Body of pancreas (tissue), 4 donors: ENCODE measurements at regions not wholly inside any gene's neighbourhood (a gene's known extent, or its start where the extent isn't known, plus 50 kb on each side); places are given as distances from the start of the nearest gene placed in this dataset.

Experiments used
- ATAC-seq: fragments of 150-250 bp; one replicate; pipeline ENCODE4 v1.9.1; 2016
- DNase-seq, 4 donors: peaks; one replicate each; pipeline ENCODE4 v3.0.0-alpha.2; 2019
- H3K27ac ChIP-seq, 4 donors: fragments of 200-600 bp; sonication (generic); 1 replicate in 3 of 4; 2 replicates in 1 of 4; pipeline versions ENCODE4 v1.5.1 to v1.6.1; 2016 to 2019; ENCODE audit warnings: mild to moderate bottlenecking in 1 of 4, mixed read lengths in 1 of 4, moderate library complexity in 1 of 4
- H3K27me3 ChIP-seq, 2 donors: fragments of 200-600 bp; sonication (generic); one replicate each; pipeline ENCODE4 v1.6.0; 2016; ENCODE audit warnings: mild to moderate bottlenecking in 1 of 2
- H3K36me3 ChIP-seq, 2 donors: fragments of 200-600 bp; sonication (generic); replicated peaks in 1 of 2; 2 replicates each; pipeline ENCODE4 v1.5.1; 2016; ENCODE audit warnings: low read depth in 2 of 2; ENCODE audit not compliant: insufficient read depth in 1 of 2
- H3K4me1 ChIP-seq: fragments of 200-600 bp; sonication (generic); one replicate; pipeline ENCODE4 v1.6.0; 2016
- H3K4me3 ChIP-seq, 2 donors: fragments of 200-600 bp; sonication (generic); 1 replicate in 1 of 2; 2 replicates in 1 of 2; pipeline ENCODE4 v1.5.1; 2016 to 2019
- H3K9me3 ChIP-seq, 3 donors: fragments of 200-600 bp; sonication (generic); 1 replicate in 2 of 3; 2 replicates in 1 of 3; pipeline ENCODE4 v1.5.1; 2016
- POLR2A ChIP-seq, 3 donors: fragments of 450-650 bp; IDR thresholded peaks; one replicate each; pipeline ENCODE4 v1.6.1; 2016; ENCODE audit warnings: antibody characterized with exemption in 3 of 3, mild to moderate bottlenecking in 2 of 3
- WGBS, 2 donors: methylation state at CpG; one replicate each; pipeline ENCODE4 v1.1.5; 2017; 5-methylcytosine and 5-hydroxymethylcytosine counted together
- intact Hi-C: fragments of 100-400 bp; cut with DNase I; formaldehyde crosslinking; loops from one replicate; pipeline ENCODE4 v1.15.1; 2023
- TF ChIP-seq, protein P1 (sequence below), 7 experiments: fragments of 450-650 bp in 4 of 7; fragments of 200-600 bp in 3 of 7; sonication (generic) in 3 of 7; IDR thresholded peaks; one replicate each; pipeline ENCODE4 v1.5.1; 2016 to 2019; ENCODE audit warnings: antibody characterized with exemption in 7 of 7

DNA sequence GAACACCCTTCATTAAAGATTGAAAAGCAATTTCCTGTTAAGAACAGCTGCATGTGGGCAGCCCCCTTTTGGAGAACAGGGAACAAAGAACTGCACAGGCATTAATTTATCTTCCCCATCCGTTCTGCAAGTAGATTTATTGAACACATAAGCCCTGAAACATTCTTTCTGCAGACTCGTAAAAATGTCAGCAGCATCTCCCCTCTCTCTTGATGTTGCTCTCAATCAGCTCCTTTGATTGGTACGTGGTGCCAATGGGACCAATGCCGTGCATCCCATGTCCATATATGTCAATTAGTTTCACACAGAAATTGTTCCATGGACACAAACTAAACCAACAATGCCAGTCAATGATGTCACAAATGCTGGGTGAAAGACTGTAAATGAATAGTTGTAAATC, 228.5 kb upstream of the RASGEF1B start:
- no peaks in the 10 kb centered on the region for H3K4me1 ChIP-seq
- no peak overlapping the region for H3K27ac ChIP-seq
- WGBS, 2 donors, result 50% methylated on average over 4 of the region's 4 CpGs
- no peaks in the 10 kb centered on the region for H3K36me3 ChIP-seq
- intact Hi-C loops, result no loop called here
- ATAC-seq, result no peak
- TF ChIP-seq, protein P1, sequence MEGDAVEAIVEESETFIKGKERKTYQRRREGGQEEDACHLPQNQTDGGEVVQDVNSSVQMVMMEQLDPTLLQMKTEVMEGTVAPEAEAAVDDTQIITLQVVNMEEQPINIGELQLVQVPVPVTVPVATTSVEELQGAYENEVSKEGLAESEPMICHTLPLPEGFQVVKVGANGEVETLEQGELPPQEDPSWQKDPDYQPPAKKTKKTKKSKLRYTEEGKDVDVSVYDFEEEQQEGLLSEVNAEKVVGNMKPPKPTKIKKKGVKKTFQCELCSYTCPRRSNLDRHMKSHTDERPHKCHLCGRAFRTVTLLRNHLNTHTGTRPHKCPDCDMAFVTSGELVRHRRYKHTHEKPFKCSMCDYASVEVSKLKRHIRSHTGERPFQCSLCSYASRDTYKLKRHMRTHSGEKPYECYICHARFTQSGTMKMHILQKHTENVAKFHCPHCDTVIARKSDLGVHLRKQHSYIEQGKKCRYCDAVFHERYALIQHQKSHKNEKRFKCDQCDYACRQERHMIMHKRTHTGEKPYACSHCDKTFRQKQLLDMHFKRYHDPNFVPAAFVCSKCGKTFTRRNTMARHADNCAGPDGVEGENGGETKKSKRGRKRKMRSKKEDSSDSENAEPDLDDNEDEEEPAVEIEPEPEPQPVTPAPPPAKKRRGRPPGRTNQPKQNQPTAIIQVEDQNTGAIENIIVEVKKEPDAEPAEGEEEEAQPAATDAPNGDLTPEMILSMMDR (IDR thresholded peaks at IDR 0.05), result no peak
- no peak for TF ChIP-seq POLR2A (IDR thresholded peaks at IDR 0.05)
- no peak for DNase-seq
- no peaks in the 10 kb centered on the region for H3K27me3 ChIP-seq
- H3K4me3 ChIP-seq, result no peak overlapping the region
- H3K9me3 ChIP-seq, result no peaks in the 10 kb centered on the region

DNA sequence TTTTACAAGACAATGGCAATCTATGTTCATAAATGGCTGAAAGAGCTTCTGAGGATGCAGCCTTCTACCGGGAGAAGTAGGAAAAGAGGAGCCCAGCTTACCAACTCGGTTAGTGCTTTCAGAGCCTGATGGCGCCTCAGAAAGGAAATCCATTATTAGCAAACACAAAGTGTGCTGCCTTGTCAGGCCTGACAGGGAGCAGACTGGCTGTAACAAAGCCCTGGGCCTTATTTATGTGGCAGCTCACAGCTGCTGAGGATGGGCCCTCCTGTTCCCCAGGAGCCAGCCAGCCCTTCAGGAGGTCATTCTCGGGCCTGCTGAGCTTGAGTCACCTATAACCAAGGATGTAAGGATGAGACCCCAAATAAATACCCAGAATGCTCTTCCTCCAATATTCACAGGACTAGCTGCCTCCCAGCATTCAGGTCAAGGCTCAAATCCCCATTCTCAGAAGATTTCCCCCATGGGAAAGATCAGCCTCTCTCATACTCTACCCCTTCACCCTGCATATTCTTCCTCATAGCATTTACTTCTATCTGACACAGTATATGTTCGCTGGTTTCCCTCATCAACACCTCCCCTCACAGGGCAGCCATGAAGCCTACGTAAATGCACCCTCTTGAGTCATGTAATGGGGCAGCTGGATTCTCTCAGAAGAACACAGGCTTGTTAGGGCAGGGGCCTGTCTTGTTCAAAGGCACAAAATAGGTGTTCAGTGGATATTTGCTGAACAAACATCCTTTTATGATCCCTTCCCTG, 227.0 kb upstream of the RASGEF1B start:
- intact Hi-C loops, result no loop called here

DNA sequence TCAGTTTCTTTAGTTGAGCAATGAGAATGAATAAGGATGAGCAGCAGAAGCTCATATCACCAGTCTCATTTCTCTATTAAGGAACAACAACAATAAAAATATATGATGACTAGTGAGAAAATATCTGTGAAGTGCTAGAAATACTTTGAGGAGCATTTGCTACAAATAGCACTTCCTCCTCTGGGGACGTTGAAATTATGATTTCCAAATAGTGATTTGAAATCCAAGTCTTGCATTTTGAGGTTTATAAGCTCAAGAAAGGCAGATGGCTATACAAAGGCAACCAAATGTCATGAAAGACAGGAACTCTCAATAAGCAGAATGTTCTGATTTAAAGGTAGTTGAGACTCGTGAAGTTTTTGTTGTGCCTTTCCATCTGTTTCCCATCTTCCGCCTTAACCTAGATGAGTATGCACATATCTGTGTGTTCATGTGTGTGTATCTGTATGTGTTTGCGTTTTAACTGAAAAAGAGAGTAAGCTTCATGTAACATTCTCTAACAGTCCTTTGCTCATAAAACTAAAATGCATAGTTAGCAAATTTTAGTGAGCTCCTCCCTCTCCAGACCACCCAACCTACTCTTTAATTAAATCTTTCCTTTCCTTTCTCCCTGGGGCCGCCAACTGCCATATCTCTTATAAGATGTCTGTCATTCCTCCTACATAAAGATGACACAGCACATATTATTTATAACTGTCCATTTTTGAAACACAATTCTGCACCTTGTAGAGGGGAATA, 222.6 kb upstream of the RASGEF1B start:
- ATAC-seq (no peak), DNase-seq (no peak)
- WGBS, 2 donors, result 64 to 67% methylated on average over 5 of the region's 5 CpGs
- no peak for TF ChIP-seq POLR2A (IDR thresholded peaks at IDR 0.05)
- TF ChIP-seq, protein P1 (IDR thresholded peaks at IDR 0.05), result no peak
- no peaks in the 10 kb centered on the region for H3K27me3 ChIP-seq
- intact Hi-C loops, result no loop called here
- no peaks in the 10 kb centered on the region for H3K4me1 ChIP-seq
- H3K36me3 ChIP-seq, result no peaks in the 10 kb centered on the region
- no peak overlapping the region for H3K4me3 ChIP-seq
- H3K27ac ChIP-seq, result no peak overlapping the region
- no peaks in the 10 kb centered on the region for H3K9me3 ChIP-seq

More for the DNA sequence above, 227.0 kb upstream of the RASGEF1B start:
- no peaks in the 10 kb centered on the region for H3K27me3 ChIP-seq
- ATAC-seq, result no peak
- H3K27ac ChIP-seq, result no peak overlapping the region
- no peaks in the 10 kb centered on the region for H3K9me3 ChIP-seq
- H3K4me1 ChIP-seq, result no peaks in the 10 kb centered on the region
- WGBS, 2 donors, result 63 to 64% methylated on average over 6 of the region's 6 CpGs
- no peak overlapping the region for H3K4me3 ChIP-seq
- TF ChIP-seq, protein P1 (IDR thresholded peaks at IDR 0.05), result no peak
- no peak for TF ChIP-seq POLR2A (IDR thresholded peaks at IDR 0.05)
- no peak for DNase-seq
- H3K36me3 ChIP-seq, result no peaks in the 10 kb centered on the region

DNA sequence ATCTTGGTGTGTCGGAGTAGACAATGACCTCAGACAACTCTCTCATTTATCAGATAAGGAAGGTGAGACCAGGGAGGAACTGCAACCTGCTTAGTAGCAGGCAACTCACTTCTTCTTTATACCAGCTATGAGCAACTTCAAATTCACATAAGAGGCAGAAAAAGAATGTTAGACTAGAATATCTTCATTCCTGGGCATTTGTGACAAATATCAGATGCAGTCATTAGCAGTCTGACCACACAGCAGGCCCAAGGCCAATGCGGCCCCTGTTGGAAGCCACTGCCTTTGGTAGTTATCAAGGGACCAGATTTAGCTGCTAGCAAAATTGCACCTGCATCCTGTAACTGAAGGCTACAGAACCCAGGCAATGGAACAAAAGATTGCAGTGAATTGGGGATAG, 219.2 kb upstream of the RASGEF1B start:
- no peaks in the 10 kb centered on the region for H3K36me3 ChIP-seq
- intact Hi-C loops, result no loop called here
- no peaks in the 10 kb centered on the region for H3K27me3 ChIP-seq
- WGBS, 2 donors, result 55 to 91% methylated on average over 1 to 2 of the region's 2 CpGs
- H3K9me3 ChIP-seq, result no peaks in the 10 kb centered on the region
- ATAC-seq, result no peak
- H3K27ac ChIP-seq, result no peak overlapping the region
- H3K4me1 ChIP-seq, result no peaks in the 10 kb centered on the region
- TF ChIP-seq POLR2A (IDR thresholded peaks at IDR 0.05), result no peak
- TF ChIP-seq, protein P1 (IDR thresholded peaks at IDR 0.05), result no peak
- no peak for DNase-seq
- H3K4me3 ChIP-seq, result no peak overlapping the region
